HT1080 (cell line): ENCODE measurements at regions not wholly inside any gene's neighbourhood (a gene's known extent, or its start where the extent isn't known, plus 50 kb on each side); places are given as distances from the start of the nearest gene placed in this dataset.
"Not testable (repeated sequence)": the region's sequence is repeated elsewhere in the genome, so short reads cannot be mapped to it uniquely, and the experiment has no call there.

Experiments
- DNase-seq: peaks from one replicate; pipeline ENCODE4 v3.0.0-alpha.2; 2015; ENCODE audit warnings: low read depth

DNA sequence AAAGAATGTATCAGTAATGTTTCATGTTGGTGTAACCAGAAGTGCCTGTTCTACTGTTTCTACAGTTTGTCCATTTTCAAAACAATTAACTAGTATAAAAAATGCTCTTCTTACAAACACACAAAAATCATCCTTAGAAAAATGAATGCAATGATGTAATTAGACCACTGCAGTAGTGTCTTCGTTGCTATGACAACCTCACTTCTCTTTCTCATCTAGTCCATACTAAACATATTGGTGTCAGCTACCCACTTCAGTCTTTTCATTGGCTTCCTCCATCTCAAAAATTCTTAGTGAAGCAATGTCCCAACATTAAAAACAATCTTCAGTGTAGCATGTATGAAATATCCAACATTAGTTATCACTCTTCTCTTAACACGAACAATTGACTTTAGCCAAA lies 1265.8 kb downstream of the REEP3 start:
- DNase-seq: no peak

- no peak for DNase-seq
These were observed 1274.6 kb downstream of the REEP3 start for GRCh38 chr10:64795847-64796246.

DNA sequence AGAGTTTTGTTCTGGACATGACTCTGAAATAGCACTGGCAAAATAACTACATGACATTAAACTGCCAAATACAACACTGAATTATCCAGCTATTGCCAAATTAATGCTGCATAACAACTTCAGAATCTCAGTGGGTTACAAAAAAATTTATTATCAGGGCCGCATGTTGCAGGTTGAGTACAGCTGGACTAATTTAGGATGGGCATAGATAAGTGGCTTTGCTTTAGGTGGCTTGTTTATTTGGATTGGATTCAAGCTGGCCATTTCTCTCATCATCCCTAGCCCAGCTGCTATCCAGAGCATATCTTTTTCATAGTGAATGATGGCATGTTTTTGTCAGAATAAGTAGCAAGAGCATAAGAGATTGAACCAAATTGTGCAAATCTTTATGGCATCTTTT lies 1277.1 kb downstream of the REEP3 start:
- no peak for DNase-seq

DNA sequence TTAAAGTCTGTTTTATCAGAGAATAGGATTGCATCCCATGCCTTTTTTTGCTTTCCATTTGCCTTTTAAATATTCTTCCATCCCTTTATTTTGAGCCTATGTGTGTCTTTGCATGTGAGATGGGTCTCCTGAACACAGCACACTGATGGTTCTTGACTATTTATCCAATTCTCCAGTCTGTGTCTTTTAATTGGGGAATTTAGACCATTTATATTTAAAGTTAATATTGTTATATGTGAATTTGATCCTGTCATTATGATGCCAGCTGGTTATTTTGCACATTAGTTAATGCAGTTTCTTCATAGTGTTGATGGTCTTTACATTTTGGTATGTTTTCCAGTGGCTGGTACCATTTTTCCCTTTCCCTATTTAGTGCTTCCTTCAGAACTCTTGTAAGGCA lies 1287.0 kb downstream of the REEP3 start:
- not testable (repeated sequence) for DNase-seq

- DNase-seq: peak; percentile 81
These were observed 1288.8 kb downstream of the REEP3 start for GRCh38 chr10:64810046-64810445.

- no peak for DNase-seq
These were observed 1292.2 kb downstream of the REEP3 start for GRCh38 chr10:64813391-64813790.

DNA sequence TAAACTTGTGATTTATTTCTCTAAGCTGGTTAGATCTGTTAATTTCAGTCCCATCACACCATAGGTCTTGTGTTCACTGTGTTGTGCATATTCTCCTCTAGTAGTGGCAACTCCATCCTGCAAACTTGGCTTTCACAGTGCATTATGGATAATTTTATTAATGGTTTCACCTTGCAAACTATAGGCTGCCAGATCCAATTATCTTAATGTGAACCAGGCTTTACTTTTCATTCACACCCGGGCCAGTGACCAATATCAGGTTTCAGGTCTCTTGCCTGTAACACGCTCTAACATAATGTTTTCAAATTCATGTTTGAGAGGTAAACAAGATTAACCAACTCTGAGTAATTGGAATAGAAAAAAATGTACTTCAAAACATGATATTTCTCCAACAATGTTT lies 1293.0 kb downstream of the REEP3 start:
- no peak for DNase-seq

GRCh38 chr10:64829888-64830412 lies 1308.7 kb downstream of the REEP3 start:
- no peak for DNase-seq

DNA sequence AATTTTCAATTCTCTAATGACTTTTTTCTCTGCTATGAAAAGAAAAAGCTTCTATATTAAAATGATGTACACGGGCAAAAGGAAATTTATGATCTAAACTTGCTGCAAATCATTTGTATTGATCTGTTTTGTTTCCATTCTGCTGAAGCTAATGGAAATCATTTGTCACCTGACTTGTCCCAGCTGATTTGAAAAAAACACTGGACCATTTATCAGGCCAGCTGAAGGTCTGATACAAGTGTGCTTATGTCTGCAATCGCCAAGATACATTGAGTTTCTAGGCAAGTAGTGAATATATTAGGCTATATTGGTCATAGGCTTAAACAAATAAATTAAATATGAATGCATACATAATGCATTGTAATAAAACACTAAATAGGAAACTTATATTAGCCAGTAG lies 1309.7 kb downstream of the REEP3 start:
- no peak for DNase-seq

- DNase-seq: no peak
These were observed 1319.1 kb downstream of the REEP3 start for GRCh38 chr10:64840341-64840740.

DNA sequence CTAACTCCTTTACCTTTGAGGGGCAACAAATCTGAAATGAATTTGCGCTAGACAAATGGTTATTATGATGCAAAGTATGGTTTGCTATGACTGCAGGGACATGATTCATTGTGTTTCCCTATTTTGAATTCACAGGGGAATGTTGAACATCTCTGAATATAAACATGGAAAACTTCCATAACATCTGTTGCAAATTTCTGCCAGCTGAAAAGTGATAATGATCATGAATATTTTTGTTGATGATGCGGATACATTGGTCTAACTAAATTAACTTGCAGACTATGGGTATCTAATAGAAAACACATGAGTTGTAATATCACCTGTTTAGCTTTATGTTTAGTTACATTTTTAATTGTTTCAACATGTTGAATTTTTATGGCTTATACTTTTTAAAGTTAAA lies 1325.5 kb downstream of the REEP3 start:
- DNase-seq: no peak

DNA sequence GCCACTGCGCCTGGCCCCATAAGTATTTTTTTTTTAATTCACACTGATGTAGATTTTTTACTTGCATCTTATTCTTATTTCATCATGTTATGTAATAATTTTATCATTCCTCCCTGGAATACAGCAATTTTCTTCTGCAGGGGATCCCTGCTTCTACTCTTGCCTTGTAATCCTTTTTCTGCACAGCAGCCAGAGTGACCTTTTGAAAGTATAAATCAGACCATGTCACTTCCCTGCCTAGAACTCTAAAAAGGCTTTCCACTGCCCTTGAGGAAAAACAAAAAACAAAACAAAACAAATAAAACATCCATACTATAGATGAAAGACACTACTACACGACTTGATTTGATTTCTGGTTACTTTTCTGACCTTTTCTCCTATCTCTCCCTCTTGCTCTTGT lies 1334.7 kb downstream of the REEP3 start:
- DNase-seq: no peak

DNA sequence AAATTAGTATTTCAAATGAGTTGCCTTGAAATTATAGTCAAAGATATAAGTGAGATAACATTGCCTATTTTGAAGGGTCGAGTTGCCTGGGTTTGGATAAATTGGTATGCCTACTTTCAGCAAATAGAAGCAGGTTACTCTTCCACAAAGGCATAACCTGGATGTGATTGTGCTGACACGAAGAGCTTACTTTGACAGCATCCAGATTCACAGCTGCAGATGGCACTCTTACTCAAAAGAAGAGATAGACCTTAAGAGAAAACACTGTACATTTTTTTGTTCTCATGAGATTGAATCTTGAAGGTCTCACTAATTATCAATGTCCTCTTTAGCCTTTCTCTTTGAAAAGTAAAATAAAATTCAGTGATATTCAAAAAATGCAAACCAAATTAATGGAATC lies 1338.7 kb downstream of the REEP3 start:
- DNase-seq: no peak

- DNase-seq: no peak
These were observed 1342.6 kb downstream of the REEP3 start for GRCh38 chr10:64863836-64864235.

DNA sequence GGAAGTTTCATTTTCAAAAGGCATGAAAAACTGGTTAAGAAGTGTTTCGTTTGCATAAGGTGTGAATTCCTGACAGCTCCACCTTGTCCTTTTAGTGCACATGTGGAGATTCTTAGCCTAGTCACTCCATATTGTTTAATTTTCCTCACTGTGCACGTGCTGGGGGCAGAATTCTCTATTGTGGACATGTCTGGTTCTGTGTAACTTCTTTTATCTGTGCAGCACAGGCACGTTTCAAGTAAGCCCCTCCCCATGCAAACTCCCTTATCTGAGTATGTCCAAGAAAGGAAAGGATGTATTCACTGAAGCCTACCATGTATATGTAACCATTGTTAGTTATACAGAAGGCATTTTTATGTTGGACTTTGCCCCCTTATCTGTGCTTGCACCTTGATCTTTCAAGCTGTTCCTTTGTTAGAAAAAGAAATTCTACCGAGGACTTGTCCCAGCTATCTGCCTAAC lies 1346.3 kb downstream of the REEP3 start:
- no peak for DNase-seq

DNA sequence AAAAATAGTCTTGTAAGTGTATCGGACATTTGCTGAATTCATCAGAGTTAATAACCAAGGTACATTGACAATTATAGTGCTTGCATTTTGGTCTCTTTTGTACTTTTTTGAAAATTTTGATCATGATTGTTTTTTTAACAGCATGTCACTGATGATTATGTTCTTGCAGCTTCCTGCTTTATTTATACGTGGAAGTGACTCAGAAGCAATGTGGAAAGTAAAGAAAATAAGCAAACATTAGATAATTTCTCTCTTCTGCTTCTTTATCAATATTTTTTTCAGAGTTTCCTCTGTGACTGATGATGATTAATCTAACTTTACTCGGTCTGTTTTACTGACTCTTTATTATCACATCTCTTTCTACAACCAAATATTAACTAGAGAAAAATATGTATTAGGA lies 1351.9 kb downstream of the REEP3 start:
- no peak for DNase-seq

DNA sequence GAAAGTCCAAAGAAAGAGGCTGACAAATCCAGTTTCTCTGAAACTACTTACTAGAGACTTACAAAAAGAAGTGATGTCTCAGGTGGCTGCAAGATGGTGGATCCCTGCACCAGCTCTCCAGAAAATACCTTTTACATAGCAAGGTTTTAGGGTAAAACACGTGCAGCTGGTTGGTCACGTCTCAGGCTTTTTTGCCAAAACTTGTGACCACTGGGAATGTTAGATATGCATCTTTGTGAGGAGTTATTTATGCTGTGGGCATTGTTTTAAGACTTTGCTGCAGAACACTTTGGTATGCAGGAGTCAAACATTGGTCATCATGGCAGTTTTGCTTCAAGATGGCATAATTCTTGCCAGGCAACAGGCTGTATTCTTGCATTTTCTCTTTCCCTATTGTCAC lies 1352.8 kb downstream of the REEP3 start:
- DNase-seq: no peak

GRCh38 chr10:64880546-64880945 lies 1359.3 kb downstream of the REEP3 start:
- DNase-seq: no peak

GRCh38 chr10:64881257-64881656 lies 1360.1 kb downstream of the REEP3 start:
- DNase-seq: no peak

DNA sequence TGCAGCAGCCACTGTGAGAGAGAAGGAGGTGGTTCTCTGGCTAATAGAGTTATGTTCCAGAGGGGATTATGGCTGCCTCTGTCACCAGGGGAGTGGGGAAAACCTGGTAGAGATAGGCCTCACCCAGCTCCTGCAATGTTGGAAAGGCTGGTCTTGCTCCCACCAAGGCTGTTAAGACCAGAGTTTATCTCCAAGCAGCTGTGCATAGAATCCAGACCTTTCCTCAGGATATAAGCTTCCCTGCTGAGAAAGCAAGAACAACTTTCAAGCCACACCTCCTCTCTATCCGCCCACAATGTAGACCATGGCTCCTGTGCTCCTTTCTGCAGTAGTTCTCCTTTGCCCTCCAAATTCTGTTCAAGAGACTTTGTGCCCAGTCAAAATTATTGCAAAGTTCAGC lies 1375.4 kb downstream of the REEP3 start:
- no peak for DNase-seq

DNA sequence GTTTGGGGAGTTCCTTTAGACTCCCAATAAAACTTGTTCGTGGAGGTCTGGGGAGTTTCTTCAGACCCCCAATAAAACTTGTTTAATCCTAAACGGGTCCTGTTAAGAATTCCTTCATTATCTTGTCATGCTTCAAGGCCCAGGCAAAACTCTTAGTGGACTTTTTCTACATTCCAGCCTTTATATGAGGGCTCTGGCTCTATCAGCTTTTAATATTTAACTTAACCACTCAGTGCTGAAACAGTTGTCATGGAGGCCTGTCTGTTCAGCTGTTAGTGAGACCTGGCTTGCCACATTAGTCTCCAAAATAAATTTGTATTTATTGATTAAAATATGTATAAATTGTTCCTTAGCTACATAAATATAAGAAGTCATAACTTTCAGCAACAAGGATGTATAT lies 1385.1 kb downstream of the REEP3 start:
- not testable (repeated sequence) for DNase-seq

- not testable (repeated sequence) for DNase-seq
These were observed 1403.1 kb downstream of the REEP3 start for GRCh38 chr10:64924306-64924705.

GRCh38 chr10:64952042-64952441 lies 1430.8 kb downstream of the REEP3 start:
- DNase-seq: no peak

GRCh38 chr10:64956441-64956840 lies 1435.2 kb downstream of the REEP3 start:
- no peak for DNase-seq
